ENCODE measurements at regions not wholly inside any gene's neighbourhood (a gene's known extent, or its start where the extent isn't known, plus 50 kb on each side); places are given as distances from the start of the nearest gene placed in this dataset.

- TF ChIP-seq CTCF (conservative IDR thresholded peaks at IDR 0.05; ENCODE audit: low read depth in 2 of 2) (no peak; a peak in 1 of 4 replicates), POLR2AphosphoS5 (IDR thresholded peaks at IDR 0.05; ENCODE audit: low read depth) (no peak)
Measured at GRCh38 chr5:2208239-2208544, 325.5 kb upstream of the IRX4 start (continued).

GRCh38 chr5:2207416-2208238 is 324.9 kb upstream of the IRX4 start:
- Histone ChIP-seq H3K36me3 (ENCODE audit: insufficient read depth) (no peaks in the 10 kb centered on the region), H3K9me2 (ENCODE audit: insufficient read depth) (no peaks in the 10 kb centered on the region), H3K27ac (ENCODE audit: low read depth) (no peak overlapping the region), H2AFZ (no peak overlapping the region), H3K79me2 (replicated peaks; ENCODE audit: insufficient read depth) (no peaks in the 10 kb centered on the region), H3K4me2 (no peak overlapping the region), H3K27me3 (ENCODE audit: insufficient read depth) (no peaks in the 10 kb centered on the region), H3K4me1 (ENCODE audit: insufficient read depth) (no peaks in the 10 kb centered on the region; the same call in 1 of the 2 replicates), H4K20me1 (replicated peaks; ENCODE audit: insufficient read depth) (no peaks in the 10 kb centered on the region), H3K4me3 (no peak overlapping the region), H3F3A (replicated peaks; ENCODE audit: low read depth) (no peaks in the 10 kb centered on the region)
- H3K9me3 Mint-ChIP-seq = no peaks in the 10 kb centered on the region
- no peak overlapping the region for H3K27ac Mint-ChIP-seq
- no peak for TF ChIP-seq ZNF331 (CRISPR knock-in tag; IDR thresholded peaks at IDR 0.05; ENCODE audit: low read depth)
- TF ChIP-seq CTCF (conservative IDR thresholded peaks at IDR 0.05; ENCODE audit: low read depth in 2 of 2) = peak; percentile 59 to 78
- no peak for TF ChIP-seq EZH2 (IDR thresholded peaks at IDR 0.05; ENCODE audit: low read depth, unreplicated experiment)
- peaks cover 28% of the 10 kb centered on the region for H3K4me1 Mint-ChIP-seq
- ATAC-seq (peak; percentile 93), DNase-seq (ENCODE audit: low spot score) (peak; percentile 74)
- H3K36me3 Mint-ChIP-seq (ENCODE audit: low read depth) = no peaks in the 10 kb centered on the region
- peaks cover 2% of the 10 kb centered on the region for H3K27me3 Mint-ChIP-seq (ENCODE audit: insufficient read depth, low read depth, poor library complexity)
- no peak overlapping the region for H3K4me3 Mint-ChIP-seq

GRCh38 chr5:2207109-2207399 is 324.3 kb upstream of the IRX4 start:
- H3K27ac Mint-ChIP-seq = no peak overlapping the region
- Histone ChIP-seq H3K4me2 (no peak overlapping the region), H3F3A (replicated peaks; ENCODE audit: low read depth) (no peaks in the 10 kb centered on the region), H3K36me3 (ENCODE audit: insufficient read depth) (no peaks in the 10 kb centered on the region), H4K20me1 (replicated peaks; ENCODE audit: insufficient read depth) (no peaks in the 10 kb centered on the region), H3K27me3 (ENCODE audit: insufficient read depth) (no peaks in the 10 kb centered on the region), H3K79me2 (replicated peaks; ENCODE audit: insufficient read depth) (no peaks in the 10 kb centered on the region), H3K27ac (ENCODE audit: low read depth) (no peak overlapping the region), H3K4me1 (ENCODE audit: insufficient read depth) (no peaks in the 10 kb centered on the region; the same call in 1 of the 2 replicates), H3K4me3 (no peak overlapping the region), H2AFZ (no peak overlapping the region), H3K9me2 (ENCODE audit: insufficient read depth) (peaks cover 2% of the 10 kb centered on the region; the same call in 1 of the 2 replicates)
- ATAC-seq = no peak
- peaks cover 2% of the 10 kb centered on the region for H3K27me3 Mint-ChIP-seq (ENCODE audit: insufficient read depth, low read depth, poor library complexity)
- no peaks in the 10 kb centered on the region for H3K36me3 Mint-ChIP-seq (ENCODE audit: low read depth)
- no peak overlapping the region for H3K4me3 Mint-ChIP-seq
- no peak for DNase-seq (ENCODE audit: low spot score)
- H3K9me3 Mint-ChIP-seq = no peaks in the 10 kb centered on the region
- H3K4me1 Mint-ChIP-seq = peaks cover 28% of the 10 kb centered on the region
- TF ChIP-seq STAT1 (IDR thresholded peaks at IDR 0.05; ENCODE audit: unreplicated experiment) = no peak
- no peak for TF ChIP-seq ZNF462 (CRISPR knock-in tag; IDR thresholded peaks at IDR 0.05)
- TF ChIP-seq EZH2 (IDR thresholded peaks at IDR 0.05; ENCODE audit: low read depth, unreplicated experiment) = no peak
- TF ChIP-seq ZNF114 (CRISPR knock-in tag; IDR thresholded peaks at IDR 0.05) = no peak
- no peak for TF ChIP-seq ZNF331 (CRISPR knock-in tag; IDR thresholded peaks at IDR 0.05; ENCODE audit: low read depth)
- no peak for TF ChIP-seq NANOG (IDR thresholded peaks at IDR 0.05; ENCODE audit: borderline replicate concordance)

Data from GM23338 (cell line).